ENCODE measurements at regions not wholly inside any gene's neighbourhood (a gene's known extent, or its start where the extent isn't known, plus 50 kb on each side); places are given as distances from the start of the nearest gene placed in this dataset.

GRCh38 chr6:74366634-74367033 lies 670.6 kb downstream of the CD109 start:
- no peak for TF ChIP-seq REST (IDR thresholded peaks at IDR 0.05; ENCODE audit: insufficient read depth in 1 of 2, low read depth in 2 of 2, low read length in 2 of 2)
- no peak for TF ChIP-seq FOXP2 (optimal IDR thresholded peaks at IDR 0.05; ENCODE audit: borderline replicate concordance, extremely low read depth, extremely low read length, insufficient read depth)
- no peak for TF ChIP-seq POLR2AphosphoS5 (IDR thresholded peaks at IDR 0.05; ENCODE audit: low read depth, low read length)
- no peak for TF ChIP-seq SIN3A (IDR thresholded peaks at IDR 0.05; ENCODE audit: borderline replicate concordance, insufficient read depth, low read length)
- no peak for TF ChIP-seq TAF1 (IDR thresholded peaks at IDR 0.05; ENCODE audit: borderline replicate concordance, insufficient read depth, low read length)

GRCh38 chr6:74362391-74362790 lies 666.4 kb downstream of the CD109 start:
- no peak for TF ChIP-seq FOXP2 (optimal IDR thresholded peaks at IDR 0.05; ENCODE audit: borderline replicate concordance, extremely low read depth, extremely low read length, insufficient read depth)
- no peak for TF ChIP-seq SIN3A (IDR thresholded peaks at IDR 0.05; ENCODE audit: borderline replicate concordance, insufficient read depth, low read length)
- TF ChIP-seq POLR2AphosphoS5 (IDR thresholded peaks at IDR 0.05; ENCODE audit: low read depth, low read length) = no peak
- no peak for TF ChIP-seq TAF1 (IDR thresholded peaks at IDR 0.05; ENCODE audit: borderline replicate concordance, insufficient read depth, low read length)
- no peak for TF ChIP-seq REST (IDR thresholded peaks at IDR 0.05; ENCODE audit: insufficient read depth in 1 of 2, low read depth in 2 of 2, low read length in 2 of 2)

GRCh38 chr6:74357321-74357720 lies 661.3 kb downstream of the CD109 start:
- TF ChIP-seq TAF1 (IDR thresholded peaks at IDR 0.05; ENCODE audit: borderline replicate concordance, insufficient read depth, low read length) (no peak), SIN3A (IDR thresholded peaks at IDR 0.05; ENCODE audit: borderline replicate concordance, insufficient read depth, low read length) (no peak), REST (IDR thresholded peaks at IDR 0.05; ENCODE audit: insufficient read depth in 1 of 2, low read depth in 2 of 2, low read length in 2 of 2) (no peak), POLR2AphosphoS5 (IDR thresholded peaks at IDR 0.05; ENCODE audit: low read depth, low read length) (no peak), FOXP2 (optimal IDR thresholded peaks at IDR 0.05; ENCODE audit: borderline replicate concordance, extremely low read depth, extremely low read length, insufficient read depth) (no peak)

- TF ChIP-seq POLR2AphosphoS5 (IDR thresholded peaks at IDR 0.05; ENCODE audit: low read depth, low read length) (no peak), REST (IDR thresholded peaks at IDR 0.05; ENCODE audit: insufficient read depth in 1 of 2, low read depth in 2 of 2, low read length in 2 of 2) (no peak), SIN3A (IDR thresholded peaks at IDR 0.05; ENCODE audit: borderline replicate concordance, insufficient read depth, low read length) (no peak), FOXP2 (optimal IDR thresholded peaks at IDR 0.05; ENCODE audit: borderline replicate concordance, extremely low read depth, extremely low read length, insufficient read depth) (no peak), TAF1 (IDR thresholded peaks at IDR 0.05; ENCODE audit: borderline replicate concordance, insufficient read depth, low read length) (no peak)
Observed at GRCh38 chr6:74356391-74356790, 660.4 kb downstream of the CD109 start.

All from PFSK-1 (cell line).